ENCODE measurements at regions not wholly inside any gene's neighbourhood (a gene's known extent, or its start where the extent isn't known, plus 50 kb on each side); places are given as distances from the start of the nearest gene placed in this dataset.

DNA sequence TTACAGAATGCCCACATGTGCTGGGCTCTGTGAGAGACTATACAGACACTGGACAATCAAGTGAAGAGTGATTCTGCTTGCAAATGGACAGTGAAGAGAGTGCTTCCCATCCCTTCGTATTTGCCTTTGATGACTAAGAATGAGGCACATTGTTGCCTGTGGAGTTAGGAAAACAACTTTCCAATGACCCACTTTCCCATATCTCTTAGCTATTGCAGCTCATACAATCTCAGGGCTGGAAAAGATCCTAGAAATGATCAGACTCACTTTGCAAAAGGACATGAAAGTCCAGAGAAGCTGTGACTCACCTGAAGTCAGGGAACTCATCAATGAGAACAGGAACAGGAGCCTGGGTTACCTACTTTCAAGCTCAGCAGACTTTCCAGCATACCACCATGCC is 440.5 kb upstream of the TCF4 start:
- no peak overlapping the region for H3K4me3 ChIP-seq (ENCODE audit: low read depth, low read length)
- TF ChIP-seq, protein P1, sequence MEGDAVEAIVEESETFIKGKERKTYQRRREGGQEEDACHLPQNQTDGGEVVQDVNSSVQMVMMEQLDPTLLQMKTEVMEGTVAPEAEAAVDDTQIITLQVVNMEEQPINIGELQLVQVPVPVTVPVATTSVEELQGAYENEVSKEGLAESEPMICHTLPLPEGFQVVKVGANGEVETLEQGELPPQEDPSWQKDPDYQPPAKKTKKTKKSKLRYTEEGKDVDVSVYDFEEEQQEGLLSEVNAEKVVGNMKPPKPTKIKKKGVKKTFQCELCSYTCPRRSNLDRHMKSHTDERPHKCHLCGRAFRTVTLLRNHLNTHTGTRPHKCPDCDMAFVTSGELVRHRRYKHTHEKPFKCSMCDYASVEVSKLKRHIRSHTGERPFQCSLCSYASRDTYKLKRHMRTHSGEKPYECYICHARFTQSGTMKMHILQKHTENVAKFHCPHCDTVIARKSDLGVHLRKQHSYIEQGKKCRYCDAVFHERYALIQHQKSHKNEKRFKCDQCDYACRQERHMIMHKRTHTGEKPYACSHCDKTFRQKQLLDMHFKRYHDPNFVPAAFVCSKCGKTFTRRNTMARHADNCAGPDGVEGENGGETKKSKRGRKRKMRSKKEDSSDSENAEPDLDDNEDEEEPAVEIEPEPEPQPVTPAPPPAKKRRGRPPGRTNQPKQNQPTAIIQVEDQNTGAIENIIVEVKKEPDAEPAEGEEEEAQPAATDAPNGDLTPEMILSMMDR (IDR thresholded peaks at IDR 0.05; ENCODE audit: control insufficient read depth, extremely low read depth, insufficient read depth), result no peak
- no peak for DNase-seq (ENCODE audit: low read depth)

DNA sequence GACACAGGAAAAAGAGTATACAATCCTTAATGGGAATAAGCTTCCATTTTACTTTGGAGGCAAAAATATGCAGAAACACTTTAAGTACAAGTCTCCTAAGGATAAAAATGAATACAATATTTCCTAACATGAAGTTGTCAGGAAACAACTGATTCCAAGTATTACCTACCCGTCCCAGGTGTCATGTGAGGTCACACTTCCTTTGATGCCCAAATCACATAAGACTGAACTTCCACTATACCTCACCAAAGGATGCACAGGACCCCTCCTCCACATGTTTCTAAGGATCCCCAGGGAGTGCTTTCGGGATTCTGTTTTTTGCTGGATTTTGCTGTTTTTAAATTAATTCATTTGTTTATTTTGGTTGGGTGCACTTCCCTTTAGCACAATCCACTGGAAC is 438.5 kb upstream of the TCF4 start:
- no peak for DNase-seq (ENCODE audit: low read depth)
- H3K4me3 ChIP-seq (ENCODE audit: low read depth, low read length), result no peak overlapping the region
- TF ChIP-seq, protein P1 (IDR thresholded peaks at IDR 0.05; ENCODE audit: control insufficient read depth, extremely low read depth, insufficient read depth), result no peak

DNA sequence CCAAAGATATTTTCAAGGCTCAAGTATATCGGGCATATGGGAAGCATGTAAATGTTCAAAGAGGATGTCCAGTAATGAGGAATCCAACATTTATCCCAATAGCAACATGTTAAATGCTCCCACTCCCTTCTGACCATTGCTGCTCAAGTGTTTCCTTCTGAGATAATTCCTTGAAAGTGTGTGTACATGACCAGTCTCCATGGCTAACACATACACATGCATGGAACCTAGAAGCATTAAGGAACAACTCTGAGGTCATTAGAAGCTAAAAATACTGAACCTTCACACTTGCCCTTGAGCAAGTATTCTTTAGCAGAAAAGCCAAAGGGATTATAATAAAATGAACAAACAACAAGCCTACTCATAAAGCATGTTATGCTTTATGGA is 433.8 kb upstream of the TCF4 start:
- TF ChIP-seq, protein P1 (IDR thresholded peaks at IDR 0.05; ENCODE audit: control insufficient read depth, extremely low read depth, insufficient read depth), result no peak
- no peak overlapping the region for H3K4me3 ChIP-seq (ENCODE audit: low read depth, low read length)
- no peak for DNase-seq (ENCODE audit: low read depth)

DNA sequence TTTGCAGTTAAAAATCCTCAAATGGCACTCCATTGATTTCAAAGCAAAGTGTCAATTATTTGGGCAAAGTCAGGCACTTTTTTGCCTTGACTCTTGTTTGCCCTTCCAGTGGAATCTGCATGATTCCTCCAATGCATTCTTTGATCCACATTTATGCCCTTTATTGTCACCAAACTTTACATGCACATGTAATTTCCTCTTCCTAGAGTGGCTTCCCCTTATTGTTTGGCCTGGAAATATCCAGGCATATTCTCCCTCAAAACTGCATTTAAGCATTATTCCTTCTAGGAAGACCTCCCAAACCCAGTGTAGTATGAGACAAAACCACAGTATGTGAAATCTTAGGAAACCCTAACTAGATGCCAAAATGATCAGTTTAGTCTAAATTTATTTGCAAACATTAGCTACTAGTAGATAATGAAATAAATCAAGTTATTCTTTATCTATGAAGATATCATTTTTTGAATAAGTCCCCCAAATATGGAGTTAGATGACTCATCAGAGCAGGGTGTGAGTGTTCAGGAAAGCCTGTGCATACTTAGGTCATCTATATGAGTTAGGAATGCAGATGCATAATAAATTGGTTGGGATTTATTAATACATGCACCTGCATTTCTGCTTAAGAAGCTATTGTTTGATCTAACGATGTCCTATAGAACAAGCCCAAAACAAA is 433.3 kb upstream of the TCF4 start:
- no peak overlapping the region for H3K4me3 ChIP-seq (ENCODE audit: low read depth, low read length)
- DNase-seq (ENCODE audit: low read depth), result no peak
- TF ChIP-seq, protein P1 (IDR thresholded peaks at IDR 0.05; ENCODE audit: control insufficient read depth, extremely low read depth, insufficient read depth), result no peak

DNA sequence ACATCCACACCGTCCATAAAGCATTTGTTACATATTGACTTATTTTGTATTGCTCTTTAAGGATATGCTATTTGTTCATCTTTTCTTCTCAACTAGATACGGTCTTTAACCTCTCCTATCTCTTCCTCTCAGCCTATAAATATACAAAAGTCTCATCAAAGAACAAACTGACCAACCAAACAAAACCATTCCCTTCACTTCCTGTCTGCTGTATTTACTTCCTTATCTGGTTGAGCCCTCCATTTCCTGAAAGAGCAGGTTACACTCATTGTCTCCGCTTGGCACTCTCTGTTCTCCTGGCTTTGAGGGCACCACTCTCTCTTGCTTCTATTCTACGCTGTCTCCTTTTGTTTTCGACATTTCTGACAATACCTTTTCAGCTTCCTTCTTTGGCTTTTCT is 431.9 kb upstream of the TCF4 start:
- TF ChIP-seq, protein P1 (IDR thresholded peaks at IDR 0.05; ENCODE audit: control insufficient read depth, extremely low read depth, insufficient read depth), result no peak
- DNase-seq (ENCODE audit: low read depth), result no peak
- no peak overlapping the region for H3K4me3 ChIP-seq (ENCODE audit: low read depth, low read length)

DNA sequence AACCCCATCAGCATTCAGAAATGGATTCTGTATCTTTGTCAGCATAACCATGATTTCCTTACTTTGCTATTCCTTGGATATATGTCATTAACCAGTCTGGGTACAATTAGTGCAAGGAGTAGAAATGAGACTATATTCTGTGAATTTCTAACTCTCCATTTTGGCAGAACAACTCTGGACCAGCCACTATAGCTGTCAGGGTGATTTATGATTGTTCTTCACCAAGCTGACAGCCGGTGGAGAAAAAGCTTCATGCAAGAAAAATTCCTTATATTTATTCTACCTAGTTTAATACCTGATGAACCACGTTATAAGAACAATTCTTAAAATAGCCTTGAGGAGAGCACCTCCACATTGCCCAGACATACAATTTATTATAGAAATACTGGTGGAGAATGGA is 431.2 kb upstream of the TCF4 start:
- H3K4me3 ChIP-seq (ENCODE audit: low read depth, low read length), result no peak overlapping the region
- TF ChIP-seq, protein P1 (IDR thresholded peaks at IDR 0.05; ENCODE audit: control insufficient read depth, extremely low read depth, insufficient read depth), result no peak
- no peak for DNase-seq (ENCODE audit: low read depth)

DNA sequence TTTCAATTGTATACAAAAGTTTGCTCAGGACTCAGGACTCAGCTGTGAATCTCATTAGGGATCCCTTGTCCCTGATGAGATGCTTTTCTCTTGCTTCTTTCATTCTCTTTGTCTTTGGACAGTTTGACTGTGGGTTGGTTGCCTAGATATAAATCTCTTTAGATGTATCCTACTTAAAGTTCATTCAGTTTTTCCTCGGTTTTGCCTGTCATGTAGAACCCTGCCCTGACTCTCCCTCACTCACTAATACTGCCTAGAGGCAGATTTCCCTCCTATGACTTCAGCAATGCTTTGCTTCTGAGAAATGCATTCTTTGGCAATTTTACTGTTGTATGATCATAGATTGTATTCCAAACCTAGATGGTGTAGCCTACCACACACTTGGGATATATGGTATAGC is 421.4 kb upstream of the TCF4 start:
- no peak for DNase-seq (ENCODE audit: low read depth)
- TF ChIP-seq, protein P1 (IDR thresholded peaks at IDR 0.05; ENCODE audit: control insufficient read depth, extremely low read depth, insufficient read depth), result no peak
- H3K4me3 ChIP-seq (ENCODE audit: low read depth, low read length), result no peak overlapping the region

Measured in LNCaP clone FGC (cell line).